Thymus (tissue), 11 donors: ENCODE measurements at regions not wholly inside any gene's neighbourhood (a gene's known extent, or its start where the extent isn't known, plus 50 kb on each side); places are given as distances from the start of the nearest gene placed in this dataset.

Source experiments
- DNase-seq, 9 donors: peaks; one replicate each; pipeline ENCODE4 v3.0.0-alpha.2; 2013; ENCODE audit warnings: low spot score in 9 of 9, low read depth in 6 of 9, missing footprints in 1 of 9
- H3K27ac ChIP-seq, 2 donors: one replicate each; pipeline ENCODE4 v1.5.1; 2013; ENCODE audit warnings: control low read depth in 1 of 2, low read depth in 1 of 2, low read length in 1 of 2, mild to moderate bottlenecking in 1 of 2, moderate library complexity in 1 of 2
- H3K27me3 ChIP-seq, 2 donors: one replicate each; pipeline ENCODE4 v1.5.1; 2013; ENCODE audit warnings: low read length in 1 of 2; ENCODE audit not compliant: control insufficient read depth in 2 of 2, insufficient read depth in 1 of 2
- H3K36me3 ChIP-seq, 2 donors: one replicate each; pipeline ENCODE4 v1.5.1; 2013; ENCODE audit warnings: low read length in 1 of 2, mild to moderate bottlenecking in 1 of 2, moderate library complexity in 1 of 2; ENCODE audit not compliant: control insufficient read depth in 2 of 2, insufficient read depth in 2 of 2
- H3K4me1 ChIP-seq, 2 donors: one replicate each; pipeline ENCODE4 v1.5.1; 2013; ENCODE audit warnings: low read length in 2 of 2; ENCODE audit not compliant: control insufficient read depth in 2 of 2, insufficient read depth in 2 of 2
- H3K4me3 ChIP-seq, 2 donors: one replicate each; pipeline ENCODE4 v1.5.1; 2013; ENCODE audit warnings: low read length in 2 of 2, control low read depth in 1 of 2, mild to moderate bottlenecking in 1 of 2
- H3K9me3 ChIP-seq, 2 donors: one replicate each; pipeline ENCODE4 v1.5.1; 2013; ENCODE audit warnings: low read length in 1 of 2, mild to moderate bottlenecking in 1 of 2; ENCODE audit not compliant: control insufficient read depth in 2 of 2, insufficient read depth in 1 of 2
- WGBS: extraction: QIAGEN DNeasy Blood & Tissue Kit; methylation state at CpG from one replicate; pipeline ENCODE4 v1.1.7; 2013; 5-methylcytosine and 5-hydroxymethylcytosine counted together
- donor health status: healthy.

- no peak for DNase-seq
- H3K9me3 ChIP-seq = no peaks in the 10 kb centered on the region
- no peak overlapping the region for H3K4me3 ChIP-seq
- H3K27me3 ChIP-seq = peaks cover 0 to 30% of the 10 kb centered on the region in 2 donors
- no peaks in the 10 kb centered on the region for H3K4me1 ChIP-seq
- no peak overlapping the region for H3K27ac ChIP-seq
- no peaks in the 10 kb centered on the region for H3K36me3 ChIP-seq
- 95% methylated on average over 13 of the region's 13 CpGs for WGBS
These were observed 103.3 kb upstream of the PITX1 start for GRCh38 chr5:135137146-135137915.

GRCh38 chr5:135136546-135136945 is 102.5 kb upstream of the PITX1 start:
- H3K36me3 ChIP-seq = no peaks in the 10 kb centered on the region
- no peak for DNase-seq

GRCh38 chr5:135135530-135136226 is 101.7 kb upstream of the PITX1 start:
- no peak for DNase-seq
- Histone ChIP-seq H3K27me3 (peaks cover 0 to 25% of the 10 kb centered on the region in 2 donors), H3K4me1 (no peaks in the 10 kb centered on the region), H3K4me3 (no peak overlapping the region), H3K36me3 (no peaks in the 10 kb centered on the region), H3K9me3 (no peaks in the 10 kb centered on the region), H3K27ac (no peak overlapping the region)
- 91% methylated on average over 14 of the region's 14 CpGs for WGBS

More at GRCh38 chr5:135136546-135136945, 102.5 kb upstream of the PITX1 start:
- Histone ChIP-seq H3K27ac (no peak overlapping the region), H3K4me1 (no peaks in the 10 kb centered on the region), H3K4me3 (no peak overlapping the region), H3K9me3 (no peaks in the 10 kb centered on the region), H3K27me3 (peaks cover 0 to 30% of the 10 kb centered on the region in 2 donors)
- WGBS = 97% methylated on average over 2 of the region's 2 CpGs

- H3K36me3 ChIP-seq = no peaks in the 10 kb centered on the region
- 92% methylated on average over 7 of the region's 7 CpGs for WGBS
- H3K4me1 ChIP-seq = no peaks in the 10 kb centered on the region
- peaks cover 0 to 24% of the 10 kb centered on the region in 2 donors for H3K27me3 ChIP-seq
- DNase-seq = no peak
- H3K4me3 ChIP-seq = no peak overlapping the region
- H3K9me3 ChIP-seq = no peaks in the 10 kb centered on the region
- H3K27ac ChIP-seq = no peak overlapping the region
These were observed 100.8 kb upstream of the PITX1 start for GRCh38 chr5:135134691-135135381.

- H3K9me3 ChIP-seq = no peaks in the 10 kb centered on the region
- no peak for DNase-seq
- H3K36me3 ChIP-seq = no peaks in the 10 kb centered on the region
- no peak overlapping the region for H3K27ac ChIP-seq
- H3K27me3 ChIP-seq = peaks cover 0 to 20% of the 10 kb centered on the region in 2 donors
- WGBS = 76% methylated on average over 18 of the region's 18 CpGs
- H3K4me3 ChIP-seq = no peak overlapping the region
- no peaks in the 10 kb centered on the region for H3K4me1 ChIP-seq
These were observed 99.9 kb upstream of the PITX1 start for GRCh38 chr5:135133698-135134515.

- Histone ChIP-seq H3K27ac (no peak overlapping the region), H3K36me3 (no peaks in the 10 kb centered on the region), H3K4me3 (no peak overlapping the region), H3K4me1 (no peaks in the 10 kb centered on the region), H3K9me3 (no peaks in the 10 kb centered on the region), H3K27me3 (peaks cover 0 to 19% of the 10 kb centered on the region in 2 donors)
- no peak for DNase-seq
- 93% methylated on average over 9 of the region's 9 CpGs for WGBS
These were observed 99.2 kb upstream of the PITX1 start for GRCh38 chr5:135133181-135133580.

GRCh38 chr5:135131801-135132680 is 98.0 kb upstream of the PITX1 start:
- WGBS = 95% methylated on average over 12 of the region's 12 CpGs

More at GRCh38 chr5:135131801-135132680, 98.0 kb upstream of the PITX1 start:
- peaks cover 0 to 16% of the 10 kb centered on the region in 2 donors for H3K27me3 ChIP-seq
- H3K27ac ChIP-seq = no peak overlapping the region
- no peaks in the 10 kb centered on the region for H3K4me1 ChIP-seq
- H3K9me3 ChIP-seq = no peaks in the 10 kb centered on the region
- no peak overlapping the region for H3K4me3 ChIP-seq
- no peak for DNase-seq
- H3K36me3 ChIP-seq = no peaks in the 10 kb centered on the region
